CD4-positive, alpha-beta T cell (primary cell): ENCODE measurements at regions not wholly inside any gene's neighbourhood (a gene's known extent, or its start where the extent isn't known, plus 50 kb on each side); places are given as distances from the start of the nearest gene placed in this dataset.

ENCODE experiments used
- ATAC-seq: fragments of 200-7000 bp; cut with Tn5 transposase; one replicate; pipeline ENCODE4 v1.10.0; 2022; ENCODE audit warnings: mild to moderate bottlenecking; ENCODE audit not compliant: poor library complexity
- CTCF ChIA-PET: fragments of 350-600 bp; sonication (Branson Sonifier 250); formaldehyde crosslinking; loops from one replicate; lab custom pipeline; 2021; ENCODE audit warnings: antibody characterized with exemption, inconsistent platforms; lab: Charles Lee
- POLR2A ChIA-PET: fragments of 350-600 bp; sonication (Branson Sonifier 250); formaldehyde crosslinking; loops from one replicate; lab custom pipeline; 2021; ENCODE audit warnings: antibody characterized with exemption, inconsistent platforms; lab: Charles Lee
- DNase-seq, 14 experiments: peaks; one replicate each; pipeline ENCODE4 v3.0.0-alpha.2; 2013 to 2020; ENCODE audit warnings: mixed read lengths in 2 of 14
- H3K27ac ChIP-seq, 2 donors: one replicate each; pipeline versions ENCODE4 v1.5.1 to v1.7.0; 2013; ENCODE audit warnings: low read length in 2 of 2, low read depth in 1 of 2, mild to moderate bottlenecking in 1 of 2
- H3K27me3 ChIP-seq, 2 experiments: 1 replicate in 1 of 2; 2 replicates in 1 of 2; pipeline versions ENCODE4 v1.6.1 to v1.7.0; 2013; ENCODE audit warnings: low read length in 2 of 2, control low read depth in 1 of 2, mild to moderate bottlenecking in 1 of 2, moderate library complexity in 1 of 2; ENCODE audit not compliant: insufficient read depth in 2 of 2, control insufficient read depth in 1 of 2
- H3K36me3 ChIP-seq: one replicate; pipeline ENCODE4 v1.6.1; 2013; ENCODE audit warnings: low read length, control low read depth; ENCODE audit not compliant: insufficient read depth
- H3K4me1 ChIP-seq: one replicate; pipeline ENCODE4 v1.6.1; 2013; ENCODE audit warnings: low read length, control low read depth; ENCODE audit not compliant: insufficient read depth
- H3K4me3 ChIP-seq: one replicate; pipeline ENCODE4 v1.5.1; 2013; ENCODE audit warnings: mild to moderate bottlenecking, low read length, moderate library complexity
- H3K9me3 ChIP-seq, 2 experiments: 1 replicate in 1 of 2; 2 replicates in 1 of 2; pipeline versions ENCODE4 v1.6.1 to v1.7.0; 2013; ENCODE audit warnings: low read length in 2 of 2, mild to moderate bottlenecking in 2 of 2, control low read depth in 1 of 2, moderate library complexity in 1 of 2; ENCODE audit not compliant: control insufficient read depth in 1 of 2, insufficient read depth in 1 of 2
- H3K27ac Mint-ChIP-seq: one replicate; pipeline ENCODE4 v1.8.0; 2020; ENCODE audit warnings: mixed read lengths
- H3K27me3 Mint-ChIP-seq: one replicate; pipeline ENCODE4 v1.8.0; 2021; ENCODE audit warnings: mixed read lengths
- H3K36me3 Mint-ChIP-seq: one replicate; pipeline ENCODE4 v1.8.0; 2021; ENCODE audit warnings: low read depth, mixed read lengths
- H3K4me1 Mint-ChIP-seq: one replicate; pipeline ENCODE4 v1.8.0; 2021; ENCODE audit warnings: low read depth, mixed read lengths
- H3K4me3 Mint-ChIP-seq: one replicate; pipeline ENCODE4 v1.8.0; 2020; ENCODE audit warnings: mild to moderate bottlenecking, mixed read lengths
- H3K9me3 Mint-ChIP-seq: one replicate; pipeline ENCODE4 v1.8.0; 2020; ENCODE audit warnings: mixed read lengths
- intact Hi-C, 2 experiments: fragments of 100-400 bp; cut with DNase I in 1 of 2; cut with micrococcal nuclease in 1 of 2; formaldehyde crosslinking; loops; one replicate each; pipeline versions ENCODE4 v1.15.1 to v1.9.0; 2023 to 2025; cut with DNase I, micrococcal nuclease
- TF ChIP-seq, protein P1 (sequence below): fragments of 200-600 bp; IDR thresholded peaks from one replicate; pipeline ENCODE4 v1.8.0; 2022; ENCODE audit warnings: antibody characterized with exemption, mild to moderate bottlenecking

DNA sequence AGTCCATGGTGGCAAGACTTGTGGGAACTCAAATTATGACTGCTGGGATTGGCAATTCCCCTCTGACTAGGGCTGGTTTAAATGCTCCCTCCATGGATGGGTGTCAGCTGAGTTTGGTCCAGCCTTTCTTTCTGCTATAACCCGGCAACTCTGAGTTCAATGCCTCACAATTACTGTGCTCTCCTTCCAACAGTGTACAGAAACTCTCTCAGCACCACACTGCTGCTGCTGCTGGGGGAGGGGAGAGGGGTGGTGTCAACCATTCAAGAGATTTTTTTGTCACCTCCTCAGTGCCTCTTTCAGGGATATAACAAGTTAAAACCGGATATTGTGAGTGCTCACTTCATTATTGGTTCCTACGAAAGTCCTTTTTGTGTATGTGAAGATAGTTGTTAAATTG is 830.3 kb upstream of the NXPH2 start:
- Mint-ChIP-seq H3K27ac (no peak overlapping the region), H3K4me3 (no peak overlapping the region), H3K9me3 (peaks cover 15% of the 10 kb centered on the region), H3K27me3 (no peaks in the 10 kb centered on the region), H3K36me3 (no peaks in the 10 kb centered on the region), H3K4me1 (no peaks in the 10 kb centered on the region)
- Histone ChIP-seq H3K36me3 (no peaks in the 10 kb centered on the region), H3K4me1 (no peaks in the 10 kb centered on the region), H3K27ac (no peak overlapping the region), H3K27me3 (no peaks in the 10 kb centered on the region), H3K9me3 (peaks cover 4 to 7% of the 10 kb centered on the region in 2 experiments), H3K4me3 (no peak overlapping the region)
- TF ChIP-seq, protein P1, sequence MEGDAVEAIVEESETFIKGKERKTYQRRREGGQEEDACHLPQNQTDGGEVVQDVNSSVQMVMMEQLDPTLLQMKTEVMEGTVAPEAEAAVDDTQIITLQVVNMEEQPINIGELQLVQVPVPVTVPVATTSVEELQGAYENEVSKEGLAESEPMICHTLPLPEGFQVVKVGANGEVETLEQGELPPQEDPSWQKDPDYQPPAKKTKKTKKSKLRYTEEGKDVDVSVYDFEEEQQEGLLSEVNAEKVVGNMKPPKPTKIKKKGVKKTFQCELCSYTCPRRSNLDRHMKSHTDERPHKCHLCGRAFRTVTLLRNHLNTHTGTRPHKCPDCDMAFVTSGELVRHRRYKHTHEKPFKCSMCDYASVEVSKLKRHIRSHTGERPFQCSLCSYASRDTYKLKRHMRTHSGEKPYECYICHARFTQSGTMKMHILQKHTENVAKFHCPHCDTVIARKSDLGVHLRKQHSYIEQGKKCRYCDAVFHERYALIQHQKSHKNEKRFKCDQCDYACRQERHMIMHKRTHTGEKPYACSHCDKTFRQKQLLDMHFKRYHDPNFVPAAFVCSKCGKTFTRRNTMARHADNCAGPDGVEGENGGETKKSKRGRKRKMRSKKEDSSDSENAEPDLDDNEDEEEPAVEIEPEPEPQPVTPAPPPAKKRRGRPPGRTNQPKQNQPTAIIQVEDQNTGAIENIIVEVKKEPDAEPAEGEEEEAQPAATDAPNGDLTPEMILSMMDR = no peak
- ChIA-PET CTCF (no interaction called here), POLR2A (no interaction called here)
- DNase-seq = no peak
- no peak for ATAC-seq
- intact Hi-C loops = no loop called here

DNA sequence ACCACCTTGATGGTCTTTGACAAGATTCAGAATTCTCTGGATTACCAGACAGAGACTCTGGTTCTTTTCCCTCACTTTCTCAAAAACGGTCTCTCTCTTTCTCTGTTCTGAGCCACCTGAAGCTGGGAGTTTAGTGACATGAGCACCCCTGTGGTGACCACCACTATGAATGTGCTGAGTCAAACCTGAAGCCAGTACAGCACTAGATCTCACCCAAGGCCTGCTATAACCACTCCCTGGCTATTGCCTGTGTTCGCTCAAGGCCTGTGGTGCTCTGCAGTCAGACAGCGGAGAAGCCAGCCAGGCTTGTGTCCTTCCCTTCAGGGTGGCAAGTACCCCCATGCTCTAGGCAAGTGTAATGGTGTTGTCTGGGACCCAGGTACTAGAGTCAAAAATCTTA is 828.9 kb upstream of the NXPH2 start:
- ChIA-PET POLR2A (no interaction called here), CTCF (no interaction called here)
- Mint-ChIP-seq H3K4me3 (no peak overlapping the region), H3K27me3 (no peaks in the 10 kb centered on the region), H3K36me3 (no peaks in the 10 kb centered on the region), H3K9me3 (peaks cover 22% of the 10 kb centered on the region), H3K4me1 (no peaks in the 10 kb centered on the region), H3K27ac (no peak overlapping the region)
- ATAC-seq (no peak), DNase-seq (no peak)
- Histone ChIP-seq H3K4me3 (no peak overlapping the region), H3K27me3 (no peaks in the 10 kb centered on the region), H3K27ac (no peak overlapping the region), H3K9me3 (peaks cover 4 to 7% of the 10 kb centered on the region in 2 experiments), H3K36me3 (no peaks in the 10 kb centered on the region), H3K4me1 (no peaks in the 10 kb centered on the region)
- intact Hi-C loops = no loop called here
- TF ChIP-seq, protein P1 = no peak

DNA sequence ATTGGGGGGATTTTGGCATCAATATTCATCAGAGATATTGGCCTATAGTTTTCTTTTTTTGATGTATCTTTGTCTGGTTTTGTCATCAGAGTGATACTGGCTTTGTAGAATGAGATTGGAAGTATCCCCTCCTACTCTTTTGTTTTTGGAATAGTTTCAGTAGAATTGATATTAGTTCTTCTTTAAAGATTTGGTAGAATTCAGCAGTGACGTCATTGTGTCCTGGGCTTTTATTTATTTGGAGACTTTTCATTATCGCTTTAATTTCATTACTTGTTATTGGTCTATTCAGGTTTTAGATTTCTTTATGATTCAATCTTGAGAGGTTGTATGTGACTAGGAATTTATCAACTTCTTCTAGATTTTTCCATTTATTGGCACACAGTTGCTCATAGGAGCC is 825.5 kb upstream of the NXPH2 start:
- no peak for ATAC-seq
- intact Hi-C loops = no loop called here
- Mint-ChIP-seq H3K27ac (no peak overlapping the region), H3K36me3 (no peaks in the 10 kb centered on the region), H3K9me3 (peaks cover 18% of the 10 kb centered on the region), H3K4me3 (no peak overlapping the region), H3K27me3 (no peaks in the 10 kb centered on the region), H3K4me1 (no peaks in the 10 kb centered on the region)
- TF ChIP-seq, protein P1 = no peak
- H3K27me3 ChIP-seq = no peaks in the 10 kb centered on the region
- DNase-seq = no peak
- no peak overlapping the region for H3K27ac ChIP-seq
- H3K4me3 ChIP-seq = no peak overlapping the region
- H3K4me1 ChIP-seq = no peaks in the 10 kb centered on the region
- H3K9me3 ChIP-seq = peaks cover 4% of the 10 kb centered on the region in 2 experiments
- CTCF ChIA-PET = no interaction called here
- POLR2A ChIA-PET = no interaction called here
- H3K36me3 ChIP-seq = no peaks in the 10 kb centered on the region
